AG10803 (cell line): ENCODE measurements at regions not wholly inside any gene's neighbourhood (a gene's known extent, or its start where the extent isn't known, plus 50 kb on each side); places are given as distances from the start of the nearest gene placed in this dataset.

ENCODE experiments used
- DNase-seq: peaks from one replicate; pipeline ENCODE4 v3.0.0; 2010; ENCODE audit warnings: low read depth
- H3K4me3 ChIP-seq: 2 replicates; pipeline ENCODE4 v1.5.1; 2011; ENCODE audit warnings: mild to moderate bottlenecking, low read length, control low read depth
- TF ChIP-seq, protein P1 (sequence below): conservative IDR thresholded peaks from 2 replicates; pipeline ENCODE4 v1.5.1; 2011; ENCODE audit warnings: mild to moderate bottlenecking, low read length, control low read depth, inconsistent platforms

- DNase-seq = no peak
- H3K4me3 ChIP-seq = no peak overlapping the region
- TF ChIP-seq, protein P1, sequence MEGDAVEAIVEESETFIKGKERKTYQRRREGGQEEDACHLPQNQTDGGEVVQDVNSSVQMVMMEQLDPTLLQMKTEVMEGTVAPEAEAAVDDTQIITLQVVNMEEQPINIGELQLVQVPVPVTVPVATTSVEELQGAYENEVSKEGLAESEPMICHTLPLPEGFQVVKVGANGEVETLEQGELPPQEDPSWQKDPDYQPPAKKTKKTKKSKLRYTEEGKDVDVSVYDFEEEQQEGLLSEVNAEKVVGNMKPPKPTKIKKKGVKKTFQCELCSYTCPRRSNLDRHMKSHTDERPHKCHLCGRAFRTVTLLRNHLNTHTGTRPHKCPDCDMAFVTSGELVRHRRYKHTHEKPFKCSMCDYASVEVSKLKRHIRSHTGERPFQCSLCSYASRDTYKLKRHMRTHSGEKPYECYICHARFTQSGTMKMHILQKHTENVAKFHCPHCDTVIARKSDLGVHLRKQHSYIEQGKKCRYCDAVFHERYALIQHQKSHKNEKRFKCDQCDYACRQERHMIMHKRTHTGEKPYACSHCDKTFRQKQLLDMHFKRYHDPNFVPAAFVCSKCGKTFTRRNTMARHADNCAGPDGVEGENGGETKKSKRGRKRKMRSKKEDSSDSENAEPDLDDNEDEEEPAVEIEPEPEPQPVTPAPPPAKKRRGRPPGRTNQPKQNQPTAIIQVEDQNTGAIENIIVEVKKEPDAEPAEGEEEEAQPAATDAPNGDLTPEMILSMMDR = no peak
These were observed 97.7 kb upstream of the SIX3 start for GRCh38 chr2:44843641-44844310.

DNA sequence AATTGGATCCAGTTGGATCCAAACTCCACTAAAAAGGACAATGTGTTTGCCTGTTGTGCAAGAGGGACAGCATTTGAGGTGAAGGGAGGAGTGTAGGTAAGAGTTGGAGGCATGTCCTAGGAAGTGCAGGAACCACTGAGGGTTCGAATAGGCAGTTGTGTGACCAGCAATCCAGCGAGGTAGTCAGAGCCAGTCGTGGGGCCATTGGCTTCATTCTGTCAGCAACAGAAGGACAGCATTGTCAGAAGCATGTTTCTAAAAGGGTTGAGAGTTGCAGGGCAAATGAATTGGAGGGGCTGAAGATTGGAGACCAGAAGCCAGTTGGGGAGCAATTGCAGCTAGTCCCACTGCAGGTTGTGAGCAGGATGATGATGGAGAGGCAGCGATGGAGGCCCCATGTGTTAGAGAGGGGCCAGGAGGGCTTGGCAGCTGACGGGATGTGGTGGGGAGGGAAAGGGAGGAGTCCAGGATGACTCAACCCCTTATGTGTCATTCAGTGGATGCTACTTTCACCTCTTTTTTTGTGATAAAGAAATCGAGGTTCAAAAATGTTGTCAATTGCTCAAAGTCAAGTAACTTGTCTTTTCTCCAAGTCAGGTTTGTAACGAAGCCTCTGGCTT, 96.7 kb upstream of the SIX3 start:
- TF ChIP-seq, protein P1 = no peak
- H3K4me3 ChIP-seq = no peak overlapping the region
- no peak for DNase-seq

GRCh38 chr2:44848026-44848425, 93.5 kb upstream of the SIX3 start:
- TF ChIP-seq, protein P1 = no peak
- no peak for DNase-seq
- H3K4me3 ChIP-seq = no peak overlapping the region

- TF ChIP-seq, protein P1 = no peak
- no peak overlapping the region for H3K4me3 ChIP-seq
- no peak for DNase-seq
These were observed 91.5 kb upstream of the SIX3 start for GRCh38 chr2:44850016-44850415.

GRCh38 chr2:44851518-44851917, 90.0 kb upstream of the SIX3 start:
- TF ChIP-seq, protein P1 = no peak
- no peak for DNase-seq
- H3K4me3 ChIP-seq = no peak overlapping the region

DNA sequence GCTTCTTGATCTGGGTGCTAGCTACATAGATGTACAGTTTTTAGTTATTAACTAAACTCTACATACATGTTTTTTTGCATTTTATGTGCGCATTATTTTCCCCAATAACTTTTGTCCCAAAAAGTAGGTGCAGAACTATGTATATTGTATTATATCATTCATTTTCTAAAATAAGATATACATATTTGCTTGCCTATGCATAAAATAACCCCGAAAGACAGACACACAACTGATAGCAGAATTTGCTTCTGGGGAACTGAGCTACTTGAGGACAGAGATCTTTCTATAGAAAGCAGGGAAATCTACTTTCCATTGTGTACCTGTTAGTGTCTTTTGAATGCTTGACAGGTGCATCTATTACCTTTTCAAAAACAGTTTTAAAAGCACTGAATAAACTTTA, 88.9 kb upstream of the SIX3 start:
- no peak for DNase-seq
- TF ChIP-seq, protein P1 = no peak

DNA sequence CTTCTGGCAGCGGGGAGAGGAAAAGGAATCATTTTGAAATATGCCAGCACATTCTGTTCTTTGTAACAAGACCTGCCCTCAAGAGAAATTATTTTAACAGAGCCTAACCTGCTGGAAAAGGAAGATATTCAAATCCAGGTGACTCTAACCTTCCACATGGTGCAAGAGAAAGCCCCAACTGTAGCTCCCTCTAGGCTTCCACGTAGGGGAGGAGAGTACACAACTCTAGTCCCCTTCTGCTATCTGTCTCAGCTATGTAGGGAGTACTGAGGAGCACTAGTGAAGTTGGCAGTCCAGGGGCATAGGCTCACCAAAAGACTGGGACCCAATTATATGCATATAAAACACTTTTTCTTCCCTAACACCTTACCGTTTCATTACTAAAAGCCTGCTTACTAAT, 82.2 kb upstream of the SIX3 start:
- TF ChIP-seq, protein P1 = no peak
- no peak for DNase-seq
- H3K4me3 ChIP-seq = no peak overlapping the region

More for the DNA sequence above, 88.9 kb upstream of the SIX3 start:
- no peak overlapping the region for H3K4me3 ChIP-seq
